ENCODE measurements at regions not wholly inside any gene's neighbourhood (a gene's known extent, or its start where the extent isn't known, plus 50 kb on each side); places are given as distances from the start of the nearest gene placed in this dataset.
"Not testable (repeated sequence)": the region's sequence is repeated elsewhere in the genome, so short reads cannot be mapped to it uniquely, and the experiment has no call there.

GRCh38 chr16:59013930-59014329 lies 279.8 kb upstream of the GOT2 start:
- intact Hi-C loops (cut with micrococcal nuclease): no loop called here

DNA sequence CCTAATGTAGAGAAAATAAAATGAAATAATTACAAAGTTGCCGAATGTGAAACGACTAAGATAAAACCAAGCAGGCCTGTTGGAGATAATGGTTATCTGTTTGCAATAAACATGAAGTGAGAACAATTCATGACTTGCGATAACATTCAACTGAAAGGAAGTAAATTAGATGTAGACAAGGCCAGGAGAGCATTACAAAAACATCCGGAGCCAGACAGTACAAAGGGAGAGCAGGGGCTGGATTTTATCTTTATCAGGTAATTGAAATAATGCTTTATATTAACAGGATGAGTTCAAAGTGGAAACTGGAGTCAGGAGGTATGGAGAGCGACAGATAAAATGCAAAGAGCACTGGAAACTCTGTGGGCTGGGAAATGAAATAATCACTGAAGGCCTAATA lies 265.6 kb upstream of the GOT2 start:
- TF ChIP-seq EZH2 (IDR thresholded peaks at IDR 0.05; ENCODE audit: low read length, unreplicated experiment) (no peak), EZH2phosphoT487 (IDR thresholded peaks at IDR 0.05; ENCODE audit: borderline replicate concordance, low read length) (no peak)
- TF ChIP-seq, protein P1, sequence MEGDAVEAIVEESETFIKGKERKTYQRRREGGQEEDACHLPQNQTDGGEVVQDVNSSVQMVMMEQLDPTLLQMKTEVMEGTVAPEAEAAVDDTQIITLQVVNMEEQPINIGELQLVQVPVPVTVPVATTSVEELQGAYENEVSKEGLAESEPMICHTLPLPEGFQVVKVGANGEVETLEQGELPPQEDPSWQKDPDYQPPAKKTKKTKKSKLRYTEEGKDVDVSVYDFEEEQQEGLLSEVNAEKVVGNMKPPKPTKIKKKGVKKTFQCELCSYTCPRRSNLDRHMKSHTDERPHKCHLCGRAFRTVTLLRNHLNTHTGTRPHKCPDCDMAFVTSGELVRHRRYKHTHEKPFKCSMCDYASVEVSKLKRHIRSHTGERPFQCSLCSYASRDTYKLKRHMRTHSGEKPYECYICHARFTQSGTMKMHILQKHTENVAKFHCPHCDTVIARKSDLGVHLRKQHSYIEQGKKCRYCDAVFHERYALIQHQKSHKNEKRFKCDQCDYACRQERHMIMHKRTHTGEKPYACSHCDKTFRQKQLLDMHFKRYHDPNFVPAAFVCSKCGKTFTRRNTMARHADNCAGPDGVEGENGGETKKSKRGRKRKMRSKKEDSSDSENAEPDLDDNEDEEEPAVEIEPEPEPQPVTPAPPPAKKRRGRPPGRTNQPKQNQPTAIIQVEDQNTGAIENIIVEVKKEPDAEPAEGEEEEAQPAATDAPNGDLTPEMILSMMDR (conservative IDR thresholded peaks at IDR 0.05; ENCODE audit: low read depth, low read length): no peak
- H3K9me3 ChIP-seq (ENCODE audit: low read length): no peaks in the 10 kb centered on the region
- H3K4me1 ChIP-seq (ENCODE audit: insufficient read depth, low read length): no peaks in the 10 kb centered on the region
- no peak overlapping the region for H3K4me3 ChIP-seq (ENCODE audit: low read length)
- no peak overlapping the region for H2AFZ ChIP-seq (ENCODE audit: low read length)
- no peak overlapping the region for H3K27ac ChIP-seq (ENCODE audit: low read length)
- H3K79me2 ChIP-seq (ENCODE audit: low read length): no peaks in the 10 kb centered on the region
- no peaks in the 10 kb centered on the region for H4K20me1 ChIP-seq (ENCODE audit: low read length)
- no peaks in the 10 kb centered on the region for H3K9me2 ChIP-seq (replicated peaks; ENCODE audit: low read length)
- H3K9ac ChIP-seq (ENCODE audit: low read length): no peak overlapping the region
- BruUV-seq (replicated peaks): no TSS peak
- no peaks in the 10 kb centered on the region for H3F3A ChIP-seq (ENCODE audit: low read length, unreplicated experiment)
- no peak for DNase-seq
- ChIA-PET CTCF (no interaction called here), POLR2A (ENCODE audit: unreplicated experiment) (no interaction called here)
- H3K36me3 ChIP-seq (ENCODE audit: low read depth, low read length): no peaks in the 10 kb centered on the region
- intact Hi-C loops (cut with micrococcal nuclease): no loop called here
- no peak overlapping the region for H3K4me2 ChIP-seq (ENCODE audit: low read length)
- ATAC-seq: no peak
- no peaks in the 10 kb centered on the region for H3K27me3 ChIP-seq (ENCODE audit: low read length)

More at GRCh38 chr16:59013930-59014329, 279.8 kb upstream of the GOT2 start:
- CTCF ChIA-PET: no interaction called here
- no peak for TF ChIP-seq EZH2 (IDR thresholded peaks at IDR 0.05; ENCODE audit: low read length, unreplicated experiment)
- TF ChIP-seq, protein P1 (conservative IDR thresholded peaks at IDR 0.05; ENCODE audit: low read depth, low read length): no peak
- TF ChIP-seq EZH2phosphoT487 (IDR thresholded peaks at IDR 0.05; ENCODE audit: borderline replicate concordance, low read length): no peak
- H2AFZ ChIP-seq (ENCODE audit: low read length): no peak overlapping the region
- no TSS peak for BruUV-seq (replicated peaks)
- no peak overlapping the region for H3K4me3 ChIP-seq (ENCODE audit: low read length)
- H3K4me2 ChIP-seq (ENCODE audit: low read length): no peak overlapping the region
- no peaks in the 10 kb centered on the region for H3K9me3 ChIP-seq (ENCODE audit: low read length)
- no peaks in the 10 kb centered on the region for H3K79me2 ChIP-seq (ENCODE audit: low read length)
- H3K9ac ChIP-seq (ENCODE audit: low read length): no peak overlapping the region
- no peaks in the 10 kb centered on the region for H4K20me1 ChIP-seq (ENCODE audit: low read length)
- ATAC-seq (no peak), DNase-seq (no peak)
- no peaks in the 10 kb centered on the region for H3F3A ChIP-seq (ENCODE audit: low read length, unreplicated experiment)
- no peaks in the 10 kb centered on the region for H3K27me3 ChIP-seq (ENCODE audit: low read length)
- no peaks in the 10 kb centered on the region for H3K4me1 ChIP-seq (ENCODE audit: insufficient read depth, low read length)
- H3K36me3 ChIP-seq (ENCODE audit: low read depth, low read length): no peaks in the 10 kb centered on the region
- POLR2A ChIA-PET (ENCODE audit: unreplicated experiment): no interaction called here
- no peaks in the 10 kb centered on the region for H3K9me2 ChIP-seq (replicated peaks; ENCODE audit: low read length)
- no peak overlapping the region for H3K27ac ChIP-seq (ENCODE audit: low read length)

DNA sequence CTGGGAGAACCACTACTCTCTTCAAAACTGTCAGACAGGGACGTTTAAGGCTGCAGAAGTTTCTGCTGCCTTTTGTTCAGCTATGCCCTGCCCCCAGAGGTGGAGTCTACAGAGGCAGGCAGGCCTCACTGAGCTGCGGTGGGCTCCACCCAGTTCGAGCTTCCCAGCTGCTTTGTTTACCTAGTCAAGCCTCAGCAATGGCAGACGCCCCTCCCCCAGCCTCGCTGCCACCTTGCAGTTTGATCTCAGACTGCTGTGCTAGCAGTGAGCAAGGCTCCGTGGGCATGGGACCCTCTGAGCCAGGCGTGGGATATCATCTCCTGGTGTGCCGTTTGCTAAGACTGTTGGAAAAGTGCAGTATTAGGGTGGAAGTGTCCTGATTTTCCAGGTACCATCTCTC lies 258.6 kb upstream of the GOT2 start:
- H3K79me2 ChIP-seq (ENCODE audit: low read length); H2AFZ ChIP-seq (ENCODE audit: low read length); DNase-seq; H3K4me1 ChIP-seq (ENCODE audit: insufficient read depth, low read length); intact Hi-C loops (cut with micrococcal nuclease); POLR2A ChIA-PET (ENCODE audit: unreplicated experiment); H3K4me2 ChIP-seq (ENCODE audit: low read length); CTCF ChIA-PET; H3K36me3 ChIP-seq (ENCODE audit: low read depth, low read length); H3K9me2 ChIP-seq (replicated peaks; ENCODE audit: low read length); H3K27me3 ChIP-seq (ENCODE audit: low read length); H3K4me3 ChIP-seq (ENCODE audit: low read length); H3K9me3 ChIP-seq (ENCODE audit: low read length); H3K9ac ChIP-seq (ENCODE audit: low read length); H3K27ac ChIP-seq (ENCODE audit: low read length); H4K20me1 ChIP-seq (ENCODE audit: low read length); H3F3A ChIP-seq (ENCODE audit: low read length, unreplicated experiment); BruUV-seq (replicated peaks); ATAC-seq: not testable (repeated sequence)

GRCh38 chr16:58983181-58983965 lies 249.3 kb upstream of the GOT2 start:
- H3F3A ChIP-seq (ENCODE audit: low read length, unreplicated experiment); H3K4me3 ChIP-seq (ENCODE audit: low read length); H3K4me2 ChIP-seq (ENCODE audit: low read length); H3K9ac ChIP-seq (ENCODE audit: low read length); H3K79me2 ChIP-seq (ENCODE audit: low read length); BruUV-seq (replicated peaks); H4K20me1 ChIP-seq (ENCODE audit: low read length); intact Hi-C loops (cut with micrococcal nuclease); POLR2A ChIA-PET (ENCODE audit: unreplicated experiment); H3K4me1 ChIP-seq (ENCODE audit: insufficient read depth, low read length); H3K36me3 ChIP-seq (ENCODE audit: low read depth, low read length); DNase-seq; H3K9me2 ChIP-seq (replicated peaks; ENCODE audit: low read length); ATAC-seq; CTCF ChIA-PET; H3K27me3 ChIP-seq (ENCODE audit: low read length); H3K9me3 ChIP-seq (ENCODE audit: low read length); H2AFZ ChIP-seq (ENCODE audit: low read length); H3K27ac ChIP-seq (ENCODE audit: low read length): not testable (repeated sequence)

Data from PC-3 (cell line).